SU-DHL-6 (cell line): ENCODE measurements at regions not wholly inside any gene's neighbourhood (a gene's known extent, or its start where the extent isn't known, plus 50 kb on each side); places are given as distances from the start of the nearest gene placed in this dataset.
"Not testable (repeated sequence)": the region's sequence is repeated elsewhere in the genome, so short reads cannot be mapped to it uniquely, and the experiment has no call there.

Experiments used
- H2AFZ ChIP-seq: fragments of 200-600 bp; sonication (generic); 2 replicates; pipeline ENCODE4 v1.6.1; 2014; ENCODE audit warnings: low read depth, mild to moderate bottlenecking, moderate library complexity, mixed read lengths, antibody characterized with exemption, low read length; ENCODE audit not compliant: severe bottlenecking
- H3F3A ChIP-seq: fragments of 200-600 bp; shearing (Covaris generic); 2 replicates; pipeline ENCODE4 v1.6.0; 2016; ENCODE audit warnings: antibody characterized with exemption, mild to moderate bottlenecking; ENCODE audit not compliant: insufficient read depth
- H3K27ac ChIP-seq: fragments of 200-600 bp; sonication (generic); 2 replicates; pipeline ENCODE4 v1.5.1; 2016; ENCODE audit warnings: low read depth, mild to moderate bottlenecking, low read length, moderate library complexity, mixed read lengths
- H3K27me3 ChIP-seq: fragments of 200-600 bp; sonication (generic), shearing (Covaris generic); 2 replicates; pipeline ENCODE4 v1.6.0; 2014; ENCODE audit warnings: mild to moderate bottlenecking, low read length
- H3K36me3 ChIP-seq: fragments of 200-600 bp; sonication (generic); 2 replicates; pipeline ENCODE4 v1.6.1; 2014; ENCODE audit warnings: mild to moderate bottlenecking, low read length, mixed read lengths
- H3K4me2 ChIP-seq: fragments of 300-600, 200-600 bp; shearing (Covaris generic), sonication (generic); 2 replicates; pipeline ENCODE4 v1.6.0; 2014; ENCODE audit warnings: low read length, low read depth, mild to moderate bottlenecking; ENCODE audit not compliant: poor library complexity, severe bottlenecking
- H3K4me3 ChIP-seq: fragments of 200-600 bp; sonication (generic); 2 replicates; pipeline ENCODE4 v1.5.1; 2014; ENCODE audit warnings: antibody characterized with exemption, low read length, mild to moderate bottlenecking, mixed read lengths; ENCODE audit not compliant: insufficient read depth, poor library complexity, severe bottlenecking
- H3K79me2 ChIP-seq: fragments of 200-600 bp; sonication (generic); 2 replicates; pipeline ENCODE4 v1.6.1; 2014; ENCODE audit warnings: mild to moderate bottlenecking, low read length, moderate library complexity; ENCODE audit not compliant: insufficient read depth
- H3K9ac ChIP-seq: fragments of 200-600 bp; sonication (generic); 2 replicates; pipeline ENCODE4 v1.7.0; 2014; ENCODE audit warnings: mild to moderate bottlenecking, low read length
- H3K9me2 ChIP-seq: fragments of 200-600 bp; sonication (generic); replicated peaks from 2 replicates; pipeline ENCODE4 v1.6.1; 2014; ENCODE audit warnings: low read length; ENCODE audit not compliant: insufficient read depth
- H3K9me3 ChIP-seq: fragments of 200-600 bp; sonication (generic); 2 replicates; pipeline ENCODE4 v1.6.1; 2014; ENCODE audit warnings: low read length, mixed read lengths; ENCODE audit not compliant: insufficient read depth
- H4K20me1 ChIP-seq: fragments of 200-600 bp; sonication (generic); 2 replicates; pipeline ENCODE4 v1.6.1; 2014; ENCODE audit warnings: low read depth, mild to moderate bottlenecking, antibody characterized with exemption, low read length, moderate library complexity, mixed read lengths
- EZH2phosphoT487 ChIP-seq: fragments of 200-600 bp; sonication (generic), shearing (Covaris generic); conservative IDR thresholded peaks from 2 replicates; pipeline ENCODE4 v1.6.1; 2018; ENCODE audit warnings: mild to moderate bottlenecking, antibody characterized with exemption, low read length, moderate library complexity, mixed read lengths
- TF ChIP-seq, protein P1 (sequence below): fragments of 200-600 bp; sonication (generic); IDR thresholded peaks from one replicate; pipeline ENCODE4 v1.5.1; 2017; ENCODE audit warnings: antibody characterized with exemption, mild to moderate bottlenecking, low read length, moderate library complexity; ENCODE audit not compliant: insufficient read depth, poor library complexity, severe bottlenecking

DNA sequence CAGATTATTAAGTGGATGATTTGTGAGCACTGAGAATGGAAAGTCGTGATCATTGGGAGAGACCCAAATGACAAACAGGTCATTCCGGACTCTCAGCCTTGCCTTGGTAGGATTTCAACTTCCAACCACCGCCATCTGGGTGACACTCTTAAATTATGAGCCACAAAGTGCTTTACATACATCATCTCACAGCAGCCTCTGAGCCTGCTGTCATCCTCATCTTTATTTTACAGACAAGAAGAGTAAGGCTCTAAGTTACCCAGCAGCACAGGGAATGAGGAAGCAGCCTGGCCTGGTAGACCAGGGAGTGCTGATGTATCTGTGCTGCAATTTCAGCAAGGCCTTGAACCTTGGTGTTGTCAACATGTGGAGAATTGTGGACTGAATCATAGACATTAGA lies 105.8 kb upstream of the TRIM2 start:
- no peaks in the 10 kb centered on the region for H4K20me1 ChIP-seq
- H3K4me2 ChIP-seq, result no peak overlapping the region
- H3K27me3 ChIP-seq, result no peaks in the 10 kb centered on the region
- no peaks in the 10 kb centered on the region for H3K36me3 ChIP-seq
- no peak overlapping the region for H3K4me3 ChIP-seq
- H3K27ac ChIP-seq, result no peak overlapping the region
- no peak overlapping the region for H3K9ac ChIP-seq
- H3K9me3 ChIP-seq, result no peaks in the 10 kb centered on the region
- H3K9me2 ChIP-seq, result no peaks in the 10 kb centered on the region
- H2AFZ ChIP-seq, result no peak overlapping the region
- H3F3A ChIP-seq, result no peaks in the 10 kb centered on the region
- TF ChIP-seq, protein P1, sequence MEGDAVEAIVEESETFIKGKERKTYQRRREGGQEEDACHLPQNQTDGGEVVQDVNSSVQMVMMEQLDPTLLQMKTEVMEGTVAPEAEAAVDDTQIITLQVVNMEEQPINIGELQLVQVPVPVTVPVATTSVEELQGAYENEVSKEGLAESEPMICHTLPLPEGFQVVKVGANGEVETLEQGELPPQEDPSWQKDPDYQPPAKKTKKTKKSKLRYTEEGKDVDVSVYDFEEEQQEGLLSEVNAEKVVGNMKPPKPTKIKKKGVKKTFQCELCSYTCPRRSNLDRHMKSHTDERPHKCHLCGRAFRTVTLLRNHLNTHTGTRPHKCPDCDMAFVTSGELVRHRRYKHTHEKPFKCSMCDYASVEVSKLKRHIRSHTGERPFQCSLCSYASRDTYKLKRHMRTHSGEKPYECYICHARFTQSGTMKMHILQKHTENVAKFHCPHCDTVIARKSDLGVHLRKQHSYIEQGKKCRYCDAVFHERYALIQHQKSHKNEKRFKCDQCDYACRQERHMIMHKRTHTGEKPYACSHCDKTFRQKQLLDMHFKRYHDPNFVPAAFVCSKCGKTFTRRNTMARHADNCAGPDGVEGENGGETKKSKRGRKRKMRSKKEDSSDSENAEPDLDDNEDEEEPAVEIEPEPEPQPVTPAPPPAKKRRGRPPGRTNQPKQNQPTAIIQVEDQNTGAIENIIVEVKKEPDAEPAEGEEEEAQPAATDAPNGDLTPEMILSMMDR, result no peak
- TF ChIP-seq EZH2phosphoT487, result no peak
- H3K79me2 ChIP-seq, result no peaks in the 10 kb centered on the region

DNA sequence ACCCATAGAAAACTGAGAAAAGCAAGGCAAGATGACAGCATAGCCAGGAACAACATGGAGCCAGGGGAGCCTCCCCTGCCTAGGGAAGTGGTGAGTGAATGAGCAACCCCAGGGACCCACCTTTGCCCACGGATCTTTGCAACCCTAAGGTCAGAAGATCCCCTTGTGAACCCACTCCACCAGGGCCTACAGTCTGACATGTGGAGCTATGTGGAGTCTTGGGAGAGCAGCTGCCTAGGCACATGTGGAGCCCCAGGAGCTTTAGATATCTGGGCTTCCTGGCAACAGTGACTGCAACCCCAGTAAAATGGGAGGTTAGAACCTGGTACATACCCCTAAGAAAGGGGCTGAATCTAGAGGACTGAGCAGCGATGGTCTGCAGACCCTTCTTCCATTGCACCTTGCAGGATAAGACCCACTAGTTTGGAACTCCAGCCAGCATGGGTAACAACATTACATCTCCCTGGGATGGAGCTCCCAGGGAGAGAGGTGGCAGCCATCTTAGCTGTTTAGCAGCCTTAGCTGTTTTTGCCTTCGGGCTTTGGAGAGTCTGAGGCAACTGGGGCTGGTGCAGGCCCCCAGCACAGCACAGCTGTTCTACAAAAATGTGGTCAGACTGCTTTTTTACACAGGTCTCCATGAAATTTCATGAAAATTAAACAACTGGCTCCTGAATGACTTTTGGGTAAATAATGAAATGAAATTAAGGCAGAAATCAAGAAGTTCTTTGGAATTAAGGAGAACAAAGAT lies 104.7 kb upstream of the TRIM2 start:
- no peak overlapping the region for H2AFZ ChIP-seq
- H3K36me3 ChIP-seq, result no peaks in the 10 kb centered on the region
- H3K9ac ChIP-seq, result no peak overlapping the region
- no peaks in the 10 kb centered on the region for H3K9me3 ChIP-seq
- TF ChIP-seq, protein P1, result no peak
- H3K4me3 ChIP-seq, result no peak overlapping the region
- H3K27me3 ChIP-seq, result no peaks in the 10 kb centered on the region
- H3F3A ChIP-seq, result no peaks in the 10 kb centered on the region
- no peak overlapping the region for H3K4me2 ChIP-seq
- H3K27ac ChIP-seq, result no peak overlapping the region
- H4K20me1 ChIP-seq, result no peaks in the 10 kb centered on the region
- H3K9me2 ChIP-seq, result no peaks in the 10 kb centered on the region
- no peaks in the 10 kb centered on the region for H3K79me2 ChIP-seq

DNA sequence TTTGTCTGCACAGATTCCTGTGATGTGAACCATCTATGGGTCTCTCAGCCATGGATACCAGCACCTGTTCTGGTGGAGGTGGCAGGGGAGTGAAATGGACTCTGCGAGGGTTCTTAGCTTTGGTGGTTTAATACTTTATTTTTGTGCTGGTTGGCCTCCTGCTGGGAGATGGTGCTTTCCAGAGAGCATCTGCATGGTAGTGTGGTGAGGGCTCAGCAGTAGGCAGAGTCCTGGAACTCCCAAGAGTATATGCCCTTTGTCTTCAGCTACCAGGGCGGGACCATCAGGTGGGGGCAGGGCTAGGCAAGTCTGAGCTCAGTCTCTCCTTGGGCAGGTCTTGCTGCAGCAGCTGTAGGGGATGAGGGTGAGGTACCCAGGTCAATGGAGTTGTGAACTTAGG lies 97.5 kb upstream of the TRIM2 start:
- not testable (repeated sequence) for H4K20me1 ChIP-seq, H3K4me3 ChIP-seq, H3K9me3 ChIP-seq, H3K27me3 ChIP-seq, H2AFZ ChIP-seq, H3K36me3 ChIP-seq, H3K9ac ChIP-seq, H3F3A ChIP-seq, H3K79me2 ChIP-seq, H3K27ac ChIP-seq, H3K9me2 ChIP-seq, H3K4me2 ChIP-seq

DNA sequence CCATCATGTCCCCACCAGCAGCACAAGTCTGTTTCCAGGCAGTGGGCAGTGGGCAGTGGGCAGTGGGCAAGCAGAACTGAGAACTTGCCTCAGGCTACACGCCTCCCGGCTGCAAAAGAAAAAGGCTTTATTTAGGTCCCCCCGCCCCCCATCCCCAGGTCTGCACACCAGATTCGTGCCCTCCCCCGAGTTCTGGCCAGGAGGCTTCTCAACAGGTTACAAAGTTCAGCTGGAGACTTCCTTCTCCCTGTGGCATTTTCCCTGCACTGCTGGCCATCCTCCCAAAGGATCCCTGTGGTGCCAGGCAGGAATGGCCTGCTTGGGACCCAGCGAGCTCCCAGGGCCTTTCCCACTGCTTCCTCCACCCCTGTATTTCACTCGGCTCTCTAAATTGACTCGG lies 97.0 kb upstream of the TRIM2 start:
- H2AFZ ChIP-seq, result no peak overlapping the region
- TF ChIP-seq EZH2phosphoT487, result no peak
- TF ChIP-seq, protein P1, result no peak
- no peaks in the 10 kb centered on the region for H3K36me3 ChIP-seq
- H3K4me2 ChIP-seq, result no peak overlapping the region
- H3K27me3 ChIP-seq, result no peaks in the 10 kb centered on the region
- H3F3A ChIP-seq, result 0 out of 2 replicates have a peak, but pooled peaks cover 5% of the 10 kb centered on the region
- H3K9me2 ChIP-seq, result no peaks in the 10 kb centered on the region
- no peaks in the 10 kb centered on the region for H4K20me1 ChIP-seq
- no peaks in the 10 kb centered on the region for H3K9me3 ChIP-seq
- H3K9ac ChIP-seq, result no peak overlapping the region
- no peaks in the 10 kb centered on the region for H3K79me2 ChIP-seq
- H3K4me3 ChIP-seq, result no peak overlapping the region
- no peak overlapping the region for H3K27ac ChIP-seq
